ENCODE measurements at regions not wholly inside any gene's neighbourhood (a gene's known extent, or its start where the extent isn't known, plus 50 kb on each side); places are given as distances from the start of the nearest gene placed in this dataset.

DNA sequence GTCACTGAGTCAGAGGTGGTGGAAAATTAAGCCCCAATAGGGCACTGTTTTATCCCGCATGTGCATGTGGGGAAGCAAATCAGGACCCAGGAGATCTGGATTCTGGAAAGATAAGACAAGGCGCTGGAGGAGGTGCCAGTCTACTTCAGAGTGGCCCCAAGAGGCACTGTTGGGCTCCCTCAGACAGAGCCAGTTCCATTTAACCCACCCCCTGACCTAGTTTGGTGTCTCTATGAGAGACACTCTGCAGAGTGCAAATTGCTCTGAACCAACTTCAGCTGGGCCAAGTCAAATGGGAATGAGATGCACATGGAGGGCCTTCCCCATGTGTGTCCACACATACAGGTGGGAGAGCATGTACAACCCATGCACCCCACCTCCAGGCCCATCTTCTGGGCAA, 71.1 kb upstream of the MED9 start:
- TF ChIP-seq CTCF (IDR thresholded peaks at IDR 0.05) (no peak), POLR2A (IDR thresholded peaks at IDR 0.05) (no peak)

All from lower leg skin (tissue), 3 donors.